Nucleus accumbens (tissue), 56 donors: ENCODE measurements at regions not wholly inside any gene's neighbourhood (a gene's known extent, or its start where the extent isn't known, plus 50 kb on each side); places are given as distances from the start of the nearest gene placed in this dataset.
"Not testable (repeated sequence)": the region's sequence is repeated elsewhere in the genome, so short reads cannot be mapped to it uniquely, and the experiment has no call there.

Source experiments
- DNase-seq, 56 donors: peaks; one replicate each; lab custom pipeline; 2025; lab: John Stamatoyannopoulos, UW

GRCh38 chr7:118404211-118404610 lies 179.7 kb downstream of the ANKRD7 start:
- DNase-seq: no peak

- DNase-seq: no peak
Measured at GRCh38 chr7:118418433-118418832, 193.9 kb downstream of the ANKRD7 start.

GRCh38 chr7:118420888-118421287 lies 196.4 kb downstream of the ANKRD7 start:
- no peak for DNase-seq

GRCh38 chr7:118429141-118429540 lies 204.6 kb downstream of the ANKRD7 start:
- DNase-seq: no peak

DNA sequence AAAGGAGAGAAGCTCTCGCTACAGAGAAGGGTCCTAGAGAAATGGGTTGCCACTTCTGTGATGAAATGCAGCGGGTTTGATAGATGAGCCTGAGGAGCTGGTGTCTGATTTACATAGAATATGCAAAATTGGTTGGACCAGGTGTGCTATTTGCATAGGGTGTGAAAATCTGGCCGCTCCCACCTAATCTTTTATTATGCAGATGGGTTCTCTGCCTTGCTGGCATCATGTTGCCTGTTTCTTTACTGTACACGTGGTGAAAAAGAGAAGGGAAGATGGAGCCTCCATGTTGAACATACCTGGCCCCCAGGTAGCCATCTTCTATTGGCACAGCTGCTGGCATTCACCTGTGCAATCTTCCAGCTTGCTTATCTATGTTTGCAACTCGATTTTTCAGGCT lies 212.2 kb downstream of the ANKRD7 start:
- no peak for DNase-seq

- DNase-seq: not testable (repeated sequence)
Measured at GRCh38 chr7:118449030-118449429, 224.5 kb downstream of the ANKRD7 start.

GRCh38 chr7:118449797-118450567 lies 225.5 kb downstream of the ANKRD7 start:
- no peak for DNase-seq

- no peak for DNase-seq
Measured at GRCh38 chr7:118452128-118452527, 227.6 kb downstream of the ANKRD7 start.

GRCh38 chr7:118467381-118467780 lies 242.9 kb downstream of the ANKRD7 start:
- no peak for DNase-seq

GRCh38 chr7:118472581-118472980 lies 248.1 kb downstream of the ANKRD7 start:
- no peak for DNase-seq

GRCh38 chr7:118473271-118473670 lies 248.8 kb downstream of the ANKRD7 start:
- no peak for DNase-seq

DNA sequence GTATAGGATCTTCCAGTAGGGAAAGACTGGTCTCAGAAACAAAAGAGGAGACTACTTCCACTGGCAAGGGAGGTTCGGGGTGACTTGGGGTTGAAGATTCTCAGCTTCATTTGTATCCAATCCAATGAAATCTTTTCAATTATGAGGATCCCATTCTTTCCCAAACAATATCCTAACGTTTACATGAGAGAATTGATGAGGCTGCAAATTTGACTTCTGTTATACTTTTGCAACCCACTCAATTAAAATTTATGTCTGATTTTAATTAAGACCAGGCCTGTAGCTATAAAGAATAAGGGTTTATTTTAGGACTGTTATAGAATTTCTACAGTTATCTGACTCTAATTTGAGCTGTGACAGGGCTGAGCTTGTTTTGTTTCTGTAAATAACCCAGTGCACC lies 251.5 kb downstream of the ANKRD7 start:
- DNase-seq: no peak

- no peak for DNase-seq
Measured at GRCh38 chr7:118477036-118477435, 252.5 kb downstream of the ANKRD7 start.

DNA sequence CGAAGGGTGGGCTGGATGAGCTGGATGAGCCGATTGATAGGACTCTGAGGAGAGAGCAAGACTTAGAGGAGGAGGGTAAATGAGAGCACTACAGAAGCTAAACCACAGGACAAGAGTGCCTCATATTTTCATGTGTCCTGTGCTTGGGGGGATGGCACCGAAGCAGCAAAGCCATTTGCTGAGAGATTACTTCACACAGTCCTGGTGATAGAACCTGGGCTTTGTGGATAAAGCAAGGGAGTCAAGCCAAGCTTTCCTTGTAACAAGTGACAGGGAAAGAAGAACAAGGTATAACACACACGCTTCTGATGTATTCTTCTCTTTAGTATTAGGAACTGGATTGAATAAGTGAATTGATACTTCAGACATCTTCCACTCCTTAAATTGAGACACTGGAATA lies 253.7 kb downstream of the ANKRD7 start:
- no peak for DNase-seq

GRCh38 chr7:118478931-118479330 lies 254.4 kb downstream of the ANKRD7 start:
- DNase-seq: no peak

DNA sequence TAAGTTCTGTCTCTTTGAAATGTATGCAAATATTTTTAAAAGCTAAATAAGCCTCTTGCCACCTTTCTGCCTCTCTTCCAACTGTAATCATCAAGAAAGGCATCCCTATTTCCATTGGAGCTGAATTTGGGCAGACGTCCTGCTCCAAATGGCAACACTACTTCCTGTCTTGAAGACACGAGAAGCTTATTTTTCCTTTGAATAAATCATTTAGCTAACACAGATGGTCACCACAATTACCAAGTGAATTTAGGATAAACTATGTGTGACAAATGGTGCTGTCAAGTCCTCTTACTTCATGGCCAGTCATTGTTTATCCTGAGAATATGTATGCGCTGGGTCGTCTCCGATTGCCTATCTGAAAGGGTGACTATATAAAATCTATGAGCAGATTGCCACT lies 268.0 kb downstream of the ANKRD7 start:
- no peak for DNase-seq

- no peak for DNase-seq
Measured at GRCh38 chr7:118496138-118496644, 271.7 kb downstream of the ANKRD7 start.

GRCh38 chr7:118502235-118502634 lies 277.7 kb downstream of the ANKRD7 start:
- no peak for DNase-seq

GRCh38 chr7:118511146-118511545 lies 286.6 kb downstream of the ANKRD7 start:
- DNase-seq: no peak

- DNase-seq: no peak
Measured at GRCh38 chr7:118517275-118517674, 292.8 kb downstream of the ANKRD7 start.

DNA sequence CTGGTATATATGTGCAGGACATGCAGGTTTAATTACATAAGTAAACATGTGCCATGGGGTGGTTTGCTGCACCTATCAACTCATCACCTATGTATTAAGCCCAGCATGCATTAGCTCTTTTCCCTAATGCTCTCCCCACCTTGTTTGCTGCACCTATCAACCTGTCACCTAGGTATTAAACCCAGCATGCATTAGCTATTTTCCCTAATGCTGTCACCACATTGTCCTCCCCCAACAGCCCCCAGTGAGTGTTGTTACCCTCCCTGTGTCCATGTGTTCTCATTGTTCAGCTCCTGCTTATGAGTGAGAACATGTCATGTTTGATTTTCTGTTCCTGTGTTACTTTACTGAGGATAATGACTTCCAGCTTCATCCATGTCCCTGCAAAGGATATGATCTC lies 300.5 kb downstream of the ANKRD7 start:
- no peak for DNase-seq

DNA sequence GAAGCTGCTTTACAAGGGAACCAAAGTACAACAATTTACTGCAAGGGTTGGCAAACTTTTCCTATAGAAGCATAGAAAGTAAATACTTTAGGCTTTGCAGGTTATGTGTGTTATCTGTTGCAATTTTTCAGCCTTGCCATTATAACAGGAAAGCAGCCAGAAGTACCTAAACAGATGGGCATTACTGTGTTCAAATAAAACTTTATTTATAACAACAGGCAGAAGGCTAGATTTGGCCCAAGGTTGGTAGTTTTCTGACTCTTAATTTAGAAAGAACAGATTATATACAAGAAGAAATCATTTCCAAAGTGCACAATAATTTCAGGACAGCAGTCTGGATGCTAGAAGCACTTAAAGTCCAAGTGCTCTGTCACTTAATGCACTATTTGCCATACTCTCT lies 307.1 kb downstream of the ANKRD7 start:
- no peak for DNase-seq

GRCh38 chr7:118559207-118559606 lies 334.7 kb downstream of the ANKRD7 start:
- DNase-seq: no peak
